ENCODE measurements at regions not wholly inside any gene's neighbourhood (a gene's known extent, or its start where the extent isn't known, plus 50 kb on each side); places are given as distances from the start of the nearest gene placed in this dataset.

GRCh38 chr3:181940703-181941102 lies 229.0 kb downstream of the SOX2 start:
- Histone ChIP-seq H3K9me3 (ENCODE audit: control extremely low read depth in 1 of 5, control insufficient read depth in 4 of 5, insufficient read depth in 2 of 5, low read depth in 1 of 5, low read length in 4 of 5) (no peaks in the 10 kb centered on the region), H3K4me1 (ENCODE audit: control extremely low read depth in 1 of 4, control insufficient read depth in 4 of 4, insufficient read depth in 4 of 4, low read length in 3 of 4) (peaks cover 0 to 3% (median 0%) of the 10 kb centered on the region in 4 experiments), H3K4me3 (ENCODE audit: control insufficient read depth in 1 of 7, extremely low read depth in 1 of 7, insufficient read depth in 4 of 7, low read depth in 2 of 7, low read length in 6 of 7) (no peak overlapping the region), H3K27ac (ENCODE audit: insufficient read depth in 1 of 2, low read depth in 1 of 2, low read length in 2 of 2, poor library complexity in 1 of 2, severe bottlenecking in 2 of 2) (no peak overlapping the region), H3K27me3 (replicated peaks in 2 of 5; ENCODE audit: control insufficient read depth in 4 of 5, insufficient read depth in 5 of 5, low read length in 4 of 5) (no peaks in the 10 kb centered on the region), H3K36me3 (ENCODE audit: control insufficient read depth in 4 of 4, insufficient read depth in 4 of 4, low read length in 3 of 4) (no peaks in the 10 kb centered on the region)
- WGBS (ENCODE audit: insufficient coverage) = 100% methylated on average over 1 of the region's 3 CpGs
- ChIA-PET CTCF (interaction anchor here (0.6 kb wide), 1 partner anchor 87 kb away, joined by 3 read pairs; no protein-coding TSS in a partner anchor), POLR2A (no interaction called here)
- no peak for DNase-seq

GRCh38 chr3:181941250-181941649 lies 229.5 kb downstream of the SOX2 start:
- no peaks in the 10 kb centered on the region for H3K27me3 ChIP-seq (replicated peaks in 2 of 5; ENCODE audit: control insufficient read depth in 4 of 5, insufficient read depth in 5 of 5, low read length in 4 of 5)
- peak in 1 of 3 donors; percentile 1 for DNase-seq
- no peak overlapping the region for H3K27ac ChIP-seq (ENCODE audit: insufficient read depth in 1 of 2, low read depth in 1 of 2, low read length in 2 of 2, poor library complexity in 1 of 2, severe bottlenecking in 2 of 2)
- ChIA-PET POLR2A (no interaction called here), CTCF (interaction anchor here (0.6 kb wide), 1 partner anchor 88 kb away, joined by 3 read pairs; no protein-coding TSS in a partner anchor)
- H3K4me3 ChIP-seq (ENCODE audit: control insufficient read depth in 1 of 7, extremely low read depth in 1 of 7, insufficient read depth in 4 of 7, low read depth in 2 of 7, low read length in 6 of 7) = no peak overlapping the region
- H3K36me3 ChIP-seq (ENCODE audit: control insufficient read depth in 4 of 4, insufficient read depth in 4 of 4, low read length in 3 of 4) = no peaks in the 10 kb centered on the region
- peaks cover 0 to 3% (median 0%) of the 10 kb centered on the region in 4 experiments for H3K4me1 ChIP-seq (ENCODE audit: control extremely low read depth in 1 of 4, control insufficient read depth in 4 of 4, insufficient read depth in 4 of 4, low read length in 3 of 4)
- 2% methylated on average over 5 of the region's 5 CpGs for WGBS (ENCODE audit: insufficient coverage)
- no peaks in the 10 kb centered on the region for H3K9me3 ChIP-seq (ENCODE audit: control extremely low read depth in 1 of 5, control insufficient read depth in 4 of 5, insufficient read depth in 2 of 5, low read depth in 1 of 5, low read length in 4 of 5)

- Histone ChIP-seq H3K9me3 (ENCODE audit: control extremely low read depth in 1 of 5, control insufficient read depth in 4 of 5, insufficient read depth in 2 of 5, low read depth in 1 of 5, low read length in 4 of 5) (no peaks in the 10 kb centered on the region), H3K27me3 (replicated peaks in 2 of 5; ENCODE audit: control insufficient read depth in 4 of 5, insufficient read depth in 5 of 5, low read length in 4 of 5) (no peaks in the 10 kb centered on the region), H3K27ac (ENCODE audit: insufficient read depth in 1 of 2, low read depth in 1 of 2, low read length in 2 of 2, poor library complexity in 1 of 2, severe bottlenecking in 2 of 2) (no peak overlapping the region), H3K4me3 (ENCODE audit: control insufficient read depth in 1 of 7, extremely low read depth in 1 of 7, insufficient read depth in 4 of 7, low read depth in 2 of 7, low read length in 6 of 7) (no peak overlapping the region), H3K4me1 (ENCODE audit: control extremely low read depth in 1 of 4, control insufficient read depth in 4 of 4, insufficient read depth in 4 of 4, low read length in 3 of 4) (peaks cover 0 to 3% (median 0%) of the 10 kb centered on the region in 4 experiments), H3K36me3 (ENCODE audit: control insufficient read depth in 4 of 4, insufficient read depth in 4 of 4, low read length in 3 of 4) (no peaks in the 10 kb centered on the region)
- no peak for DNase-seq
- ChIA-PET CTCF (interaction anchor here (0.6 kb wide), 1 partner anchor 253 kb away, joined by 3 read pairs; no protein-coding TSS in a partner anchor), POLR2A (no interaction called here)
- 93% methylated on average over 5 of the region's 6 CpGs for WGBS (ENCODE audit: insufficient coverage)
Observed at GRCh38 chr3:181943285-181943684, 231.6 kb downstream of the SOX2 start.

- no CpG with 5 or more reads among the region's 1 CpG for WGBS (ENCODE audit: insufficient coverage)
- H3K36me3 ChIP-seq (ENCODE audit: control insufficient read depth in 4 of 4, insufficient read depth in 4 of 4, low read length in 3 of 4) = no peaks in the 10 kb centered on the region
- no peak for DNase-seq
- H3K9me3 ChIP-seq (ENCODE audit: control extremely low read depth in 1 of 5, control insufficient read depth in 4 of 5, insufficient read depth in 2 of 5, low read depth in 1 of 5, low read length in 4 of 5) = no peaks in the 10 kb centered on the region
- CTCF ChIA-PET = interaction anchor here (1.4 kb wide), 1 partner anchor 194 kb away, joined by 3 read pairs; no protein-coding TSS in a partner anchor
- H3K4me3 ChIP-seq (ENCODE audit: control insufficient read depth in 1 of 7, extremely low read depth in 1 of 7, insufficient read depth in 4 of 7, low read depth in 2 of 7, low read length in 6 of 7) = no peak overlapping the region
- POLR2A ChIA-PET = no interaction called here
- H3K4me1 ChIP-seq (ENCODE audit: control extremely low read depth in 1 of 4, control insufficient read depth in 4 of 4, insufficient read depth in 4 of 4, low read length in 3 of 4) = no peaks in the 10 kb centered on the region
- no peaks in the 10 kb centered on the region for H3K27me3 ChIP-seq (replicated peaks in 2 of 5; ENCODE audit: control insufficient read depth in 4 of 5, insufficient read depth in 5 of 5, low read length in 4 of 5)
- H3K27ac ChIP-seq (ENCODE audit: insufficient read depth in 1 of 2, low read depth in 1 of 2, low read length in 2 of 2, poor library complexity in 1 of 2, severe bottlenecking in 2 of 2) = no peak overlapping the region
Observed at GRCh38 chr3:181947606-181948005, 235.9 kb downstream of the SOX2 start.

GRCh38 chr3:181948286-181948685 lies 236.6 kb downstream of the SOX2 start:
- H3K9me3 ChIP-seq (ENCODE audit: control extremely low read depth in 1 of 5, control insufficient read depth in 4 of 5, insufficient read depth in 2 of 5, low read depth in 1 of 5, low read length in 4 of 5) = no peaks in the 10 kb centered on the region
- no peaks in the 10 kb centered on the region for H3K4me1 ChIP-seq (ENCODE audit: control extremely low read depth in 1 of 4, control insufficient read depth in 4 of 4, insufficient read depth in 4 of 4, low read length in 3 of 4)
- H3K27ac ChIP-seq (ENCODE audit: insufficient read depth in 1 of 2, low read depth in 1 of 2, low read length in 2 of 2, poor library complexity in 1 of 2, severe bottlenecking in 2 of 2) = no peak overlapping the region
- ChIA-PET CTCF (no interaction called here), POLR2A (no interaction called here)
- H3K27me3 ChIP-seq (replicated peaks in 2 of 5; ENCODE audit: control insufficient read depth in 4 of 5, insufficient read depth in 5 of 5, low read length in 4 of 5) = no peaks in the 10 kb centered on the region
- H3K36me3 ChIP-seq (ENCODE audit: control insufficient read depth in 4 of 4, insufficient read depth in 4 of 4, low read length in 3 of 4) = no peaks in the 10 kb centered on the region
- 100% methylated on average over 1 of the region's 2 CpGs for WGBS (ENCODE audit: insufficient coverage)
- H3K4me3 ChIP-seq (ENCODE audit: control insufficient read depth in 1 of 7, extremely low read depth in 1 of 7, insufficient read depth in 4 of 7, low read depth in 2 of 7, low read length in 6 of 7) = no peak overlapping the region
- no peak for DNase-seq

GRCh38 chr3:181952221-181952620 lies 240.5 kb downstream of the SOX2 start:
- no peaks in the 10 kb centered on the region for H3K27me3 ChIP-seq (replicated peaks in 2 of 5; ENCODE audit: control insufficient read depth in 4 of 5, insufficient read depth in 5 of 5, low read length in 4 of 5)
- no peaks in the 10 kb centered on the region for H3K4me1 ChIP-seq (ENCODE audit: control extremely low read depth in 1 of 4, control insufficient read depth in 4 of 4, insufficient read depth in 4 of 4, low read length in 3 of 4)
- ChIA-PET POLR2A (no interaction called here), CTCF (no interaction called here)
- no peak overlapping the region for H3K27ac ChIP-seq (ENCODE audit: insufficient read depth in 1 of 2, low read depth in 1 of 2, low read length in 2 of 2, poor library complexity in 1 of 2, severe bottlenecking in 2 of 2)
- H3K4me3 ChIP-seq (ENCODE audit: control insufficient read depth in 1 of 7, extremely low read depth in 1 of 7, insufficient read depth in 4 of 7, low read depth in 2 of 7, low read length in 6 of 7) = no peak overlapping the region
- H3K9me3 ChIP-seq (ENCODE audit: control extremely low read depth in 1 of 5, control insufficient read depth in 4 of 5, insufficient read depth in 2 of 5, low read depth in 1 of 5, low read length in 4 of 5) = no peaks in the 10 kb centered on the region
- DNase-seq = no peak
- WGBS (ENCODE audit: insufficient coverage) = 97% methylated on average over 3 of the region's 5 CpGs
- no peaks in the 10 kb centered on the region for H3K36me3 ChIP-seq (ENCODE audit: control insufficient read depth in 4 of 4, insufficient read depth in 4 of 4, low read length in 3 of 4)

GRCh38 chr3:181952929-181953328 lies 241.2 kb downstream of the SOX2 start:
- CTCF ChIA-PET = no interaction called here

More at GRCh38 chr3:181952929-181953328, 241.2 kb downstream of the SOX2 start:
- Histone ChIP-seq H3K27ac (ENCODE audit: insufficient read depth in 1 of 2, low read depth in 1 of 2, low read length in 2 of 2, poor library complexity in 1 of 2, severe bottlenecking in 2 of 2) (no peak overlapping the region), H3K9me3 (ENCODE audit: control extremely low read depth in 1 of 5, control insufficient read depth in 4 of 5, insufficient read depth in 2 of 5, low read depth in 1 of 5, low read length in 4 of 5) (no peaks in the 10 kb centered on the region), H3K4me1 (ENCODE audit: control extremely low read depth in 1 of 4, control insufficient read depth in 4 of 4, insufficient read depth in 4 of 4, low read length in 3 of 4) (no peaks in the 10 kb centered on the region), H3K27me3 (replicated peaks in 2 of 5; ENCODE audit: control insufficient read depth in 4 of 5, insufficient read depth in 5 of 5, low read length in 4 of 5) (no peaks in the 10 kb centered on the region), H3K36me3 (ENCODE audit: control insufficient read depth in 4 of 4, insufficient read depth in 4 of 4, low read length in 3 of 4) (no peaks in the 10 kb centered on the region), H3K4me3 (ENCODE audit: control insufficient read depth in 1 of 7, extremely low read depth in 1 of 7, insufficient read depth in 4 of 7, low read depth in 2 of 7, low read length in 6 of 7) (no peak overlapping the region)
- no peak for DNase-seq
- 94% methylated on average over 4 of the region's 4 CpGs for WGBS (ENCODE audit: insufficient coverage)
- POLR2A ChIA-PET = no interaction called here

All from common myeloid progenitor, CD34-positive (primary cell).